ENCODE measurements at regions not wholly inside any gene's neighbourhood (a gene's known extent, or its start where the extent isn't known, plus 50 kb on each side); places are given as distances from the start of the nearest gene placed in this dataset.

DNA sequence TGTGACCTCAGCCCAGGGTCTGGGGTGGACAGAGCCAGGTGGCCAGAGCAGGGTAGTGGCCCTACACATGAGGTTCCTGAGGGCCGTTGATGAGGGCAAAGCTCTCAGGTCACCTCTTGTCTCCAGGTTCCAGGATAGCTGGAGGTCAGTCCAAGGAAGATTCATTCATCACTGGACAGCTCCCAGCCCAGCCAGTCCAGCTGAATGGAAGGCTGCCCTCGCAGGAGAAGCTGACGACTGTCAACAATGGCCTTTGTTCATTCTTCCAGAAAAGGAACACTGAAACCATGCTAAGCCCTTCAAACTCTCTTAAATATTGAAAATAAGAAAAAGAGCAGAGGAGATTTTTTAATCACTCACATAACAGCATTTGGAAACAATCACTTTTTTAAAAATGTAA is 169.7 kb upstream of the TBCA start:
- H3K36me3 Mint-ChIP-seq (ENCODE audit: low read depth): no peaks in the 10 kb centered on the region
- H3K4me3 ChIP-seq (ENCODE audit: low read length): no peak overlapping the region
- no peaks in the 10 kb centered on the region for H3K9me3 ChIP-seq (ENCODE audit: control insufficient read depth, low read length)
- DNase-seq: no peak
- peaks cover 8% of the 10 kb centered on the region for H3K27me3 ChIP-seq (ENCODE audit: control insufficient read depth, insufficient read depth, low read length, poor library complexity, severe bottlenecking)
- H3K9me3 Mint-ChIP-seq: no peaks in the 10 kb centered on the region
- WGBS, 2 experiments (ENCODE audit: insufficient coverage in 1 of 2, insufficient read length in 1 of 2): 84 to 88% methylated on average over 1 to 3 of the region's 3 CpGs
- H3K4me1 Mint-ChIP-seq: no peaks in the 10 kb centered on the region
- H3K36me3 ChIP-seq (ENCODE audit: control insufficient read depth, insufficient read depth, low read length): no peaks in the 10 kb centered on the region
- TF ChIP-seq, protein P1, sequence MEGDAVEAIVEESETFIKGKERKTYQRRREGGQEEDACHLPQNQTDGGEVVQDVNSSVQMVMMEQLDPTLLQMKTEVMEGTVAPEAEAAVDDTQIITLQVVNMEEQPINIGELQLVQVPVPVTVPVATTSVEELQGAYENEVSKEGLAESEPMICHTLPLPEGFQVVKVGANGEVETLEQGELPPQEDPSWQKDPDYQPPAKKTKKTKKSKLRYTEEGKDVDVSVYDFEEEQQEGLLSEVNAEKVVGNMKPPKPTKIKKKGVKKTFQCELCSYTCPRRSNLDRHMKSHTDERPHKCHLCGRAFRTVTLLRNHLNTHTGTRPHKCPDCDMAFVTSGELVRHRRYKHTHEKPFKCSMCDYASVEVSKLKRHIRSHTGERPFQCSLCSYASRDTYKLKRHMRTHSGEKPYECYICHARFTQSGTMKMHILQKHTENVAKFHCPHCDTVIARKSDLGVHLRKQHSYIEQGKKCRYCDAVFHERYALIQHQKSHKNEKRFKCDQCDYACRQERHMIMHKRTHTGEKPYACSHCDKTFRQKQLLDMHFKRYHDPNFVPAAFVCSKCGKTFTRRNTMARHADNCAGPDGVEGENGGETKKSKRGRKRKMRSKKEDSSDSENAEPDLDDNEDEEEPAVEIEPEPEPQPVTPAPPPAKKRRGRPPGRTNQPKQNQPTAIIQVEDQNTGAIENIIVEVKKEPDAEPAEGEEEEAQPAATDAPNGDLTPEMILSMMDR (conservative IDR thresholded peaks at IDR 0.05): no peak
- no peak overlapping the region for H3K9ac ChIP-seq (ENCODE audit: extremely low read depth, low read length, poor library complexity, severe bottlenecking)
- no peak overlapping the region for H3K27ac Mint-ChIP-seq
- no peaks in the 10 kb centered on the region for H3K4me1 ChIP-seq (ENCODE audit: control insufficient read depth, insufficient read depth, low read length)
- no peak overlapping the region for H3K4me3 Mint-ChIP-seq
- peaks cover 42% of the 10 kb centered on the region for H3K27me3 Mint-ChIP-seq (ENCODE audit: insufficient read depth)
- no peak overlapping the region for H3K27ac ChIP-seq (ENCODE audit: low read depth, low read length)

DNA sequence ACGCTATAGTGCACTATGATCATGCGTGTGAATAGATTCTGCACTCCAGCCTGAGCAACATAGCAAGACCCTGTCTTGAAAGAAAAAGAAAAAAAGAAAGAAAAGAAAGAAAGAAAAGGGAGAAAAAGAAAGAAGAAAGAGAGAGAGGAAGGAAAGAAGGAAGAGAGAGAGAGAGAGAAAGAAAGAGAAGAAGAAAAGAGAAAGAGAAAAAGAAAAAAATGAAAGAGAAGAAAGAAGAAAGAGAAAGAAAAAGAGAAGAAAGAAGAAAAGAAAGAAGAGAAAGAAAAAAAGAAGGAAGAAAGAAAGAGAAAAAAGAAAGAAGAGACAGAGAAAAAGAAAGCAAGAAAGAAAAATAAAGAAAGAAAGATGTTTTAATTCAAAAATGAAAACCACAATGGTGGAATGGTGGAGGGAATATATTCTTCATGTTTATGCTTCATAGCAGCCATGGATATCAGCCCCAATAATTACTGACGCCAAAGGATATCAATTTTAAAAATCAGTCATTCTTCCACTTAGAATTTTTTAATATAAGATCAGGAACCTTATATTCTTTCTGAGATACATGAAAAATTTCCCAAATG is 168.7 kb upstream of the TBCA start:
- DNase-seq: no peak
- WGBS, 2 experiments (ENCODE audit: insufficient coverage in 1 of 2, insufficient read length in 1 of 2): 94 to 100% methylated on average over 2 to 3 of the region's 3 CpGs
- Mint-ChIP-seq H3K27me3 (ENCODE audit: insufficient read depth) (peaks cover 32% of the 10 kb centered on the region), H3K36me3 (ENCODE audit: low read depth) (no peaks in the 10 kb centered on the region), H3K4me1 (no peaks in the 10 kb centered on the region), H3K9me3 (peaks cover 1% of the 10 kb centered on the region), H3K27ac (no peak overlapping the region), H3K4me3 (no peak overlapping the region)
- TF ChIP-seq, protein P1 (conservative IDR thresholded peaks at IDR 0.05): no peak
- Histone ChIP-seq H3K27ac (ENCODE audit: low read depth, low read length) (no peak overlapping the region), H3K4me3 (ENCODE audit: low read length) (no peak overlapping the region), H3K36me3 (ENCODE audit: control insufficient read depth, insufficient read depth, low read length) (no peaks in the 10 kb centered on the region), H3K27me3 (ENCODE audit: control insufficient read depth, insufficient read depth, low read length, poor library complexity, severe bottlenecking) (peaks cover 5% of the 10 kb centered on the region), H3K4me1 (ENCODE audit: control insufficient read depth, insufficient read depth, low read length) (no peaks in the 10 kb centered on the region), H3K9me3 (ENCODE audit: control insufficient read depth, low read length) (no peaks in the 10 kb centered on the region), H3K9ac (ENCODE audit: extremely low read depth, low read length, poor library complexity, severe bottlenecking) (no peak overlapping the region)

DNA sequence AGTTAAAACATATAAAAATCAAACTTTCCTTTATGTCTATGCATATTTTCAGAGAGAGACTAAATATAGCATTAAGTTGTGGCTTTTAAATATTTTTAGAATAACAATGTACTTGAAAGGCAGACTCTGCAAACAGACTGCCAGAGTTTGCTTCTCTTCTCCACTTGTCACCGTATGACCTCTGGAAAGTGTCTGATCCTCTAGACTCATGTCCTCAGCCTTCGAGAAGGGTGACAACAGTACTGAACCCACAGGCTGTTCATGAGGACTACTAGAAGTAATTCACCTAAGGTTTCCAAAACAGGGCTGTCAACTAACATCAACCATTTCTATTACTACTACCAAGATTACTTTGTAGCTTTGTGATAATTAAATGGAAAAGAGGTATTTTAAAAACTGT is 167.7 kb upstream of the TBCA start:
- no peaks in the 10 kb centered on the region for H3K4me1 ChIP-seq (ENCODE audit: control insufficient read depth, insufficient read depth, low read length)
- H3K36me3 ChIP-seq (ENCODE audit: control insufficient read depth, insufficient read depth, low read length): no peaks in the 10 kb centered on the region
- Mint-ChIP-seq H3K4me3 (no peak overlapping the region), H3K9me3 (peaks cover 1% of the 10 kb centered on the region), H3K36me3 (ENCODE audit: low read depth) (no peaks in the 10 kb centered on the region), H3K27ac (no peak overlapping the region), H3K27me3 (ENCODE audit: insufficient read depth) (peaks cover 23% of the 10 kb centered on the region), H3K4me1 (no peaks in the 10 kb centered on the region)
- H3K9ac ChIP-seq (ENCODE audit: extremely low read depth, low read length, poor library complexity, severe bottlenecking): no peak overlapping the region
- H3K4me3 ChIP-seq (ENCODE audit: low read length): no peak overlapping the region
- H3K9me3 ChIP-seq (ENCODE audit: control insufficient read depth, low read length): no peaks in the 10 kb centered on the region
- no peak for DNase-seq
- H3K27me3 ChIP-seq (ENCODE audit: control insufficient read depth, insufficient read depth, low read length, poor library complexity, severe bottlenecking): no peaks in the 10 kb centered on the region
- TF ChIP-seq, protein P1 (conservative IDR thresholded peaks at IDR 0.05): no peak
- no peak overlapping the region for H3K27ac ChIP-seq (ENCODE audit: low read depth, low read length)
- WGBS, 2 experiments (ENCODE audit: insufficient coverage in 1 of 2, insufficient read length in 1 of 2): 83 to 85% methylated on average over 2 of the region's 2 CpGs

Measured in endodermal cell (in vitro differentiated cells).